ENCODE measurements at regions not wholly inside any gene's neighbourhood (a gene's known extent, or its start where the extent isn't known, plus 50 kb on each side); places are given as distances from the start of the nearest gene placed in this dataset.
"Not testable (repeated sequence)": the region's sequence is repeated elsewhere in the genome, so short reads cannot be mapped to it uniquely, and the experiment has no call there.

DNA sequence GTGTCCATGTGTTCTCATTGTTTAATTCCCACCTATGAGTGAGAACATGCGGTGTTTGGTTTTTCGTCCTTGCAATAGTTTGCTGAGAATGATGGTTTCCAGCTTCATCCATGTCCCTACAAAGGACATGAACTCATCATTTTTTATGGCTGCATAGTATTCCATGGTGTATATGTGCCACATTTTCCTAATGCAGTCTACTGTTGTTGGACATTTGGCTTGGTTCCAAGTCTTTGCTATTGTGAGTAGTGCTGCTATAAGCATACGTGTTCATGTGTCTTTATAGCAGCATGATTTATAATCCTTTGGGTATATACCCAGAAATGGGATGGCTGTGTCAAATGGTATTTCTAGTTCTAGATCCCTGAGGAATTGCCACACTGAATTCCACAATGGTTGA lies 144.1 kb upstream of the CCZ1B start:
- not testable (repeated sequence) for DNase-seq, H3K4me3 ChIP-seq, H3K36me3 ChIP-seq, H3K27me3 ChIP-seq, H3K9me3 ChIP-seq

DNA sequence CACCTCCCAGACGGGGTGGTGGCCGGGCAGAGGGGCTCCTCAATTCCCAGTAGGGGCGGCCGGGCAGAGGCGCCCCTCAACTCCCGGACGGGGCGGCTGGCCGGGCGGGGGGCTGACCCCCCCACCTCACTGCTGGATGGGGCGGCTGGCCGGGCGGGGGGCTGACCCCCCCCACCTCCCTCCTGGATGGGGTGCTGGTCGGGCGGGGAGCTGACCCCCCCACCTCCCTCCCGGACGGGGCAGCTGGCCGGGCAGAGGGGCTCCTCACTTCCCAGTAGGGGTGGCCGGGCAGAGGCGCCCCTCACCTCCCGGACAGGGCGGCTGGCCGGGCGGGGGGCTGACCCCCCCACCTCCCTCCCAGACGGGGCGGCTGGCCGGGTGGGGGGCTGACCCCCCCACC lies 148.8 kb upstream of the CCZ1B start:
- not testable (repeated sequence) for H3K9me3 ChIP-seq, H3K4me3 ChIP-seq, H3K27me3 ChIP-seq, H3K36me3 ChIP-seq, DNase-seq

GRCh38 chr7:6975346-6975745 lies 149.3 kb upstream of the CCZ1B start:
- not testable (repeated sequence) for H3K36me3 ChIP-seq, DNase-seq, H3K4me3 ChIP-seq, H3K27me3 ChIP-seq, H3K9me3 ChIP-seq

- H3K9me3 ChIP-seq, H3K27me3 ChIP-seq, DNase-seq, H3K36me3 ChIP-seq, H3K4me3 ChIP-seq: not testable (repeated sequence)
Observed at GRCh38 chr7:6977368-6977767, 151.3 kb upstream of the CCZ1B start.

DNA sequence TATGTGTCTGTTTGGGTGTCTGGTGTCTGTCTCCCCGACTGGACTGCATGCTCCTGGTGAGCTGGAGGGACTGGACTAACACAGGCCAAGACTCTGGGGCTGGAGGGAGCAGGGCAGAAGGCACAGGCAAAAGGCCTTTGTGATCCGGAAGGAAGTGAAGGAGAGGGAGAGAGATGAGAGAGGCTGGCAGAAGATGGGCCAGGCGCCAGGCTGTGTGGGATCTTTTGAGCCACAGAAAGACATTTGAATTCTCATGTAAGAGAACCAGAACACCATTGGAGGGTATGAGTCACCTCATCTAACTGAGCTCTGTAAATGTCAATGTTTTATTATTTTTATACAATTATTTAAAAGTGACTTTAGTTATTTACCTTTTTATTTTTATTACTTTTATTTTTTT lies 152.3 kb upstream of the CCZ1B start:
- H3K27me3 ChIP-seq, H3K36me3 ChIP-seq, H3K4me3 ChIP-seq, H3K9me3 ChIP-seq: not testable (repeated sequence)
- peak; percentile 14 for DNase-seq

- not testable (repeated sequence) for DNase-seq, H3K9me3 ChIP-seq, H3K36me3 ChIP-seq, H3K4me3 ChIP-seq, H3K27me3 ChIP-seq
Observed at GRCh38 chr7:6979456-6979855, 153.4 kb upstream of the CCZ1B start.

- H3K9me3 ChIP-seq, H3K4me3 ChIP-seq, DNase-seq, H3K27me3 ChIP-seq, H3K36me3 ChIP-seq: not testable (repeated sequence)
Observed at GRCh38 chr7:6982375-6982774, 156.3 kb upstream of the CCZ1B start.

DNA sequence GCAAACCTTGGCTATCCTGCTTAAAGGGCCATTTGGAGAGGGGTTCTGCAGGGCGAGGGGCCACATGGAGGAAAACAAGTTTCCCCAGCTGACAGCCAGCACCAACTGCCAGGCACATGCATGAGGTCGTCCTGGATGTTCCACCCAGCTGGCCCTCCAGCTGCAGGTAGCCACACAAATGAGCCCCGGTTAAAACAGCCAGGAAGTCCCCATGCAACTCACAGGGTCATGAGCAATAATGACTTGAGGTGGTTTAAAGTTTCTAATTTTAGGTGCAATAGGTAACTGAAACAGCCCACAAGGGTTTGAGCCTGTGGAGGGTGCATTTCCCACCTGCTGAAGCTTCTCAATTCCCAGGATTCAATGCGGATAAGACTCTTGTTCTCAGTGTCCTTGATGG lies 160.8 kb upstream of the CCZ1B start:
- H3K36me3 ChIP-seq, H3K4me3 ChIP-seq, H3K9me3 ChIP-seq, DNase-seq, H3K27me3 ChIP-seq: not testable (repeated sequence)

DNA sequence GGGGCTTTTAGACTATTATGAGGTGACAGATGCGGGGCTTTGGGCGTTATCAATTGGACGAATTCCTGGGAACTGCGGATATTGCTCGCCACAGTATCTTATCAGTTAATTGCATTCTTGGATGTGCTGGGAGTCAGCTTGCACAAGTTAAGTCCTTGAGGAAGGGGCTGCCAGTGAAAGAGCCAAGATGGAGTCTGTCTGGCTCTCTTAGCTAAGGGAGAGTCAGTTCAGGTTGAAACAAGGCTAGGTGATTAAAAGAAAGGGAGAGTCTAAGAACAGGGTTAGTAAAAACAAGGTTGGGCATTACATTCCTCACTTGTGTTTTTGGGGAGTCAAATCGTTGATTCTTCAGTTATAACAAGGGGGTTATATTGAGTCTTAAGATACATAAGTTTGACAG lies 162.5 kb upstream of the CCZ1B start:
- not testable (repeated sequence) for H3K9me3 ChIP-seq, H3K36me3 ChIP-seq, H3K4me3 ChIP-seq, H3K27me3 ChIP-seq, DNase-seq

- H3K36me3 ChIP-seq, H3K27me3 ChIP-seq, H3K4me3 ChIP-seq, DNase-seq, H3K9me3 ChIP-seq: not testable (repeated sequence)
Observed at GRCh38 chr7:6989968-6990367, 163.9 kb upstream of the CCZ1B start.

DNA sequence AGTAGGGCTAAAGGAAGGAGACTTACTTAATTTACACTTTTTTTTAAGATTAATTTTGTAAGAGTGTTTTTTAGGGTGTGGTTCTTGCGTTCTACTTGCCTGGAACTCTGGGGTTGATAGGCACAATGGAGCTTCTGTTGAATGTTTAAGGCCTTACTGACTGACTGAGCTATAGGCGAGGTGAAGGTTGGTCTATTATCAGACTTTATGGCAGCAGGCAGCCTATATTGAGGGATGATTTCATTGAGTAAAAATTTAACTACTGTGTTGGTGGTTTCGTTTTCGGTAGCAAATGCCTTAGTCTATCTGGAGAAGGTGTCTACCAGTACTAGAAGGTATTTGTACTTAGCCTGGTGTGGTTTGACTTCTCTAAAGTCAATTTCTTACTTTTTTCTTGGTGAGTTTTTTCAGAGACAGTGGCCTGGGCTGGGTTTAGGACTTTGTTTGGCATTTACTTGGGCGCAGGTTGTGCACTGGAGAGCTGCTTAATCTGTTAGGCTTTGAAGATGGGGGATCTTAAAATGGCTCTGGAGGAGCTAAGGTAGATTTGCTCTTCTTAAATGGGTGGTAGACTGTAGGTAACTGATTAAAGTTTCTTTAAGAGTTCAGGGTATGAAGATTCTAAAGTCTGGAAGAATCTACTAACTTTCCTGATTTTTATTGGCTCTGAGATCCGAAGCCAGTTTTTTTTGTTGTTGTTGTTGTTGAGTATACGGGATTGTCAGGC lies 164.5 kb upstream of the CCZ1B start:
- H3K4me3 ChIP-seq, H3K9me3 ChIP-seq, H3K36me3 ChIP-seq, DNase-seq, H3K27me3 ChIP-seq: not testable (repeated sequence)

GRCh38 chr7:6991169-6991611 lies 165.1 kb upstream of the CCZ1B start:
- H3K4me3 ChIP-seq, H3K9me3 ChIP-seq, DNase-seq, H3K27me3 ChIP-seq, H3K36me3 ChIP-seq: not testable (repeated sequence)

DNA sequence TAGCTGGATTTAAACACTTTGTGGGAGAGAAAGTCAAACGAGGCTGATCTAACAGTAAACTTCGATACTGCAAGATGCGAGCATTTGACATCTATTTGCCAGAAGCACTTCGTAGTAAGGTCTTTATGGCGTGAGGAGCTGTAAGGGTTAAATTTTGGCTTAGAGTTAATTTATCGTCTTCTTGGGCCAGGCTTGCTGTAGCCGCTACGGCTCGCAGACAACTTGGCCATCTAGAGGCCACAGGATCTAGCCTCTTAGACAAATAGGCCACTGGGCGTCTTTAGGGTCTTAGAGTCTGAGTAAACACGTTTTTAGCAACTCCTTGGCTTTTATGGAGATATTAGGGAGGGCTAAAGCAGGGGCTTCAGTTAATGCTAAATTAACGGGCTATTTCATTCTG lies 165.6 kb upstream of the CCZ1B start:
- not testable (repeated sequence) for H3K9me3 ChIP-seq, H3K27me3 ChIP-seq, H3K4me3 ChIP-seq

DNA sequence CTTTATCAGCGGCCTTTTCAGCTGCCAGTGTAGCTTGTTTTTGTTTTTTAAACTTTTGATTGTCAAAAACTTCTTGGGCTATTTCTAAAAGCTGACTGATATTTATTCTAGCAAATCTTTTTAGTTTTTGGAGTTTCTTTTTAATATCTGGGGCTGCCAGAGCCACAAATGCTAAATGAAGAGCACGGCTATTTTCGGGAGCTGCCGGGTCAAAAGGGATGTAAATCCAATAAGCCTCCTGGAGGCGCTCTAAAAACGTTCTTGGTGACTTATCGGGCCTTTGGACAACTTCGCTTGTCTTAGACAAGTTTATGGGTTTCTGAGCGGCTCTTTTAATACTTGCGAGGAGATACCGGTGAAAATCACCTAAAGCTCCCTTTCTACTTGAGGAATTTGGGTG lies 166.1 kb upstream of the CCZ1B start:
- H3K27me3 ChIP-seq, H3K36me3 ChIP-seq, H3K9me3 ChIP-seq, DNase-seq, H3K4me3 ChIP-seq: not testable (repeated sequence)

More for the DNA sequence above, 165.6 kb upstream of the CCZ1B start:
- DNase-seq, H3K36me3 ChIP-seq: not testable (repeated sequence)

GRCh38 chr7:6995026-6995425 lies 169.0 kb upstream of the CCZ1B start:
- H3K36me3 ChIP-seq, H3K4me3 ChIP-seq, H3K9me3 ChIP-seq, DNase-seq, H3K27me3 ChIP-seq: not testable (repeated sequence)

- H3K27me3 ChIP-seq, H3K9me3 ChIP-seq, H3K4me3 ChIP-seq, H3K36me3 ChIP-seq, DNase-seq: not testable (repeated sequence)
Observed at GRCh38 chr7:6995493-6996289, 169.6 kb upstream of the CCZ1B start.

- H3K36me3 ChIP-seq, H3K4me3 ChIP-seq, DNase-seq, H3K9me3 ChIP-seq, H3K27me3 ChIP-seq: not testable (repeated sequence)
Observed at GRCh38 chr7:6999067-6999666, 173.1 kb upstream of the CCZ1B start.

Data from MG63 (cell line).